ENCODE measurements at regions not wholly inside any gene's neighbourhood (a gene's known extent, or its start where the extent isn't known, plus 50 kb on each side); places are given as distances from the start of the nearest gene placed in this dataset.

- TF ChIP-seq CTCF (IDR thresholded peaks at IDR 0.05) (no peak), POLR2A (IDR thresholded peaks at IDR 0.05) (no peak)
Measured at GRCh38 chr2:196279541-196279940, 108.2 kb upstream of the STK17B start.

Measured in thyroid gland (tissue), 4 donors.